ENCODE measurements at regions not wholly inside any gene's neighbourhood (a gene's known extent, or its start where the extent isn't known, plus 50 kb on each side); places are given as distances from the start of the nearest gene placed in this dataset.

- Histone ChIP-seq H3K4me1 (no peaks in the 10 kb centered on the region), H3K27me3 (no peaks in the 10 kb centered on the region), H3K27ac (no peak overlapping the region), H3K9me3 (no peaks in the 10 kb centered on the region), H3K36me3 (no peaks in the 10 kb centered on the region), H3K4me3 (no peak overlapping the region)
- TF ChIP-seq POLR2AphosphoS5 (IDR thresholded peaks at IDR 0.05; ENCODE audit: insufficient read depth in 1 of 2, low read depth in 1 of 2): no peak
- no peak for TF ChIP-seq CTCF (IDR thresholded peaks at IDR 0.05)
- TF ChIP-seq POLR2A (IDR thresholded peaks at IDR 0.05): no peak
- no peak for DNase-seq (ENCODE audit: extremely low spot score in 2 of 2)
- intact Hi-C loops (cut with DNase I): no loop called here
Observed at GRCh38 chrX:125826774-125827451, 339.2 kb downstream of the DCAF12L2 start.

- H3K4me3 ChIP-seq: no peak overlapping the region
- H3K36me3 ChIP-seq: no peaks in the 10 kb centered on the region
- intact Hi-C loops (cut with DNase I): no loop called here
- no peaks in the 10 kb centered on the region for H3K9me3 ChIP-seq
- TF ChIP-seq CTCF (IDR thresholded peaks at IDR 0.05): no peak
- TF ChIP-seq POLR2A (IDR thresholded peaks at IDR 0.05): no peak
- TF ChIP-seq POLR2AphosphoS5 (IDR thresholded peaks at IDR 0.05; ENCODE audit: insufficient read depth in 1 of 2, low read depth in 1 of 2): no peak
- no peaks in the 10 kb centered on the region for H3K4me1 ChIP-seq
- no peaks in the 10 kb centered on the region for H3K27me3 ChIP-seq
- H3K27ac ChIP-seq: no peak overlapping the region
- no peak for DNase-seq (ENCODE audit: extremely low spot score in 2 of 2)
Observed at GRCh38 chrX:125846271-125846670, 319.8 kb downstream of the DCAF12L2 start.

- intact Hi-C loops (cut with DNase I): no loop called here
- Histone ChIP-seq H3K27me3 (no peaks in the 10 kb centered on the region), H3K36me3 (no peaks in the 10 kb centered on the region), H3K4me1 (no peaks in the 10 kb centered on the region), H3K27ac (no peak overlapping the region), H3K9me3 (no peaks in the 10 kb centered on the region), H3K4me3 (no peak overlapping the region)
- DNase-seq (ENCODE audit: extremely low spot score in 2 of 2): no peak
- TF ChIP-seq CTCF (IDR thresholded peaks at IDR 0.05): no peak
Observed at GRCh38 chrX:125850693-125851092, 315.4 kb downstream of the DCAF12L2 start.

GRCh38 chrX:125883169-125883568 is 282.9 kb downstream of the DCAF12L2 start:
- Histone ChIP-seq H3K4me1 (no peaks in the 10 kb centered on the region), H3K9me3 (peaks cover 3% of the 10 kb centered on the region), H3K27ac (no peak overlapping the region), H3K4me3 (no peak overlapping the region), H3K36me3 (no peaks in the 10 kb centered on the region), H3K27me3 (no peaks in the 10 kb centered on the region)
- DNase-seq (ENCODE audit: extremely low spot score in 2 of 2): no peak
- intact Hi-C loops (cut with DNase I): no loop called here
- no peak for TF ChIP-seq POLR2AphosphoS5 (IDR thresholded peaks at IDR 0.05; ENCODE audit: insufficient read depth in 1 of 2, low read depth in 1 of 2)
- no peak for TF ChIP-seq CTCF (IDR thresholded peaks at IDR 0.05)
- TF ChIP-seq POLR2A (IDR thresholded peaks at IDR 0.05): no peak

- intact Hi-C loops (cut with DNase I): no loop called here
- H3K4me1 ChIP-seq: no peaks in the 10 kb centered on the region
Observed at GRCh38 chrX:125894947-125895346, 271.1 kb downstream of the DCAF12L2 start.

More at GRCh38 chrX:125894947-125895346, 271.1 kb downstream of the DCAF12L2 start:
- H3K36me3 ChIP-seq: no peaks in the 10 kb centered on the region
- no peaks in the 10 kb centered on the region for H3K9me3 ChIP-seq
- no peak overlapping the region for H3K4me3 ChIP-seq
- no peaks in the 10 kb centered on the region for H3K27me3 ChIP-seq
- H3K27ac ChIP-seq: no peak overlapping the region
- DNase-seq (ENCODE audit: extremely low spot score in 2 of 2): no peak
- no peak for TF ChIP-seq POLR2A (IDR thresholded peaks at IDR 0.05)
- no peak for TF ChIP-seq CTCF (IDR thresholded peaks at IDR 0.05)
- no peak for TF ChIP-seq POLR2AphosphoS5 (IDR thresholded peaks at IDR 0.05; ENCODE audit: insufficient read depth in 1 of 2, low read depth in 1 of 2)
